ENCODE measurements at regions not wholly inside any gene's neighbourhood (a gene's known extent, or its start where the extent isn't known, plus 50 kb on each side); places are given as distances from the start of the nearest gene placed in this dataset.

DNA sequence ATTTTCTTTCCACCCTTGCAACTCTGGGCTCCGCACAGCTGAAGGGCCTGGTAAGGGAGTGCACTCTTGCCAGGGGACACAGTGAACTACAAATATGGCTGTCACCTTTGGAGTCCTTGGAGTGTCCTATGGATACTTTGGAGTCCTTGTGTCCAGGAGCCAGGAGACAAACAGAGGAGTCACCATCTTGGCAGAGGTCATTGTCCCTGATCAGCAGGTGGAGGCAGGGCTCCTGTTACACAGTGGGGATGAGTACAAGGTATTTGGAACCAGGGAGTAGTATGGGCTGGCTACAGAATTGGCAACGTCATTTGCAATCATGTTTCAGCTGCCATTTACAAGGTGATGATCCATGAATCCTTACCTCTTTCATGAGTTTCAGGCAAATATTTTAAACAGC lies 132.5 kb downstream of the FAM161A start:
- TF ChIP-seq SP1 (IDR thresholded peaks at IDR 0.05): no peak
- TF ChIP-seq, protein P1, sequence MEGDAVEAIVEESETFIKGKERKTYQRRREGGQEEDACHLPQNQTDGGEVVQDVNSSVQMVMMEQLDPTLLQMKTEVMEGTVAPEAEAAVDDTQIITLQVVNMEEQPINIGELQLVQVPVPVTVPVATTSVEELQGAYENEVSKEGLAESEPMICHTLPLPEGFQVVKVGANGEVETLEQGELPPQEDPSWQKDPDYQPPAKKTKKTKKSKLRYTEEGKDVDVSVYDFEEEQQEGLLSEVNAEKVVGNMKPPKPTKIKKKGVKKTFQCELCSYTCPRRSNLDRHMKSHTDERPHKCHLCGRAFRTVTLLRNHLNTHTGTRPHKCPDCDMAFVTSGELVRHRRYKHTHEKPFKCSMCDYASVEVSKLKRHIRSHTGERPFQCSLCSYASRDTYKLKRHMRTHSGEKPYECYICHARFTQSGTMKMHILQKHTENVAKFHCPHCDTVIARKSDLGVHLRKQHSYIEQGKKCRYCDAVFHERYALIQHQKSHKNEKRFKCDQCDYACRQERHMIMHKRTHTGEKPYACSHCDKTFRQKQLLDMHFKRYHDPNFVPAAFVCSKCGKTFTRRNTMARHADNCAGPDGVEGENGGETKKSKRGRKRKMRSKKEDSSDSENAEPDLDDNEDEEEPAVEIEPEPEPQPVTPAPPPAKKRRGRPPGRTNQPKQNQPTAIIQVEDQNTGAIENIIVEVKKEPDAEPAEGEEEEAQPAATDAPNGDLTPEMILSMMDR (IDR thresholded peaks at IDR 0.05; ENCODE audit: low read depth, low read length, missing input control): no peak
- TF ChIP-seq NR2F2 (IDR thresholded peaks at IDR 0.05): no peak
- no peak for TF ChIP-seq JUND (IDR thresholded peaks at IDR 0.05)
- TF ChIP-seq, protein P2, sequence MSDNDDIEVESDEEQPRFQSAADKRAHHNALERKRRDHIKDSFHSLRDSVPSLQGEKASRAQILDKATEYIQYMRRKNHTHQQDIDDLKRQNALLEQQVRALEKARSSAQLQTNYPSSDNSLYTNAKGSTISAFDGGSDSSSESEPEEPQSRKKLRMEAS (IDR thresholded peaks at IDR 0.05): no peak

All from liver (tissue), 3 donors.